Vagina (tissue), 2 donors: ENCODE measurements at regions not wholly inside any gene's neighbourhood (a gene's known extent, or its start where the extent isn't known, plus 50 kb on each side); places are given as distances from the start of the nearest gene placed in this dataset.

ENCODE experiments used
- DNase-seq, 2 donors: peaks; one replicate each; pipeline ENCODE4 v3.0.0-alpha.2; 2017; ENCODE audit errors: extremely low spot score in 2 of 2
- H3K27ac ChIP-seq: fragments of 200-600 bp; sonication (generic); one replicate; pipeline ENCODE4 v1.5.1; 2019
- H3K27me3 ChIP-seq: fragments of 200-600 bp; sonication (generic); one replicate; pipeline ENCODE4 v1.5.1; 2019
- H3K36me3 ChIP-seq, 2 donors: fragments of 200-600 bp; sonication (generic); one replicate each; pipeline ENCODE4 v1.5.1; 2017 to 2019
- H3K4me1 ChIP-seq: fragments of 200-600 bp; sonication (generic); one replicate; pipeline ENCODE4 v1.5.1; 2019
- H3K4me3 ChIP-seq, 2 donors: fragments of 200-600 bp; sonication (generic); 1 replicate in 1 of 2; 2 replicates in 1 of 2; pipeline ENCODE4 v1.5.1; 2016 to 2019
- H3K9me3 ChIP-seq: fragments of 200-600 bp; sonication (generic); one replicate; pipeline ENCODE4 v1.5.1; 2019
- CTCF ChIP-seq, 3 experiments: fragments of 450-650 bp in 2 of 3; fragments of 200-600 bp in 1 of 3; sonication (generic) in 1 of 3; IDR thresholded peaks; one replicate each; pipeline ENCODE4 v1.5.1; 2017 to 2019; ENCODE audit warnings: antibody characterized with exemption in 3 of 3, mild to moderate bottlenecking in 2 of 3, moderate library complexity in 2 of 3
- POLR2A ChIP-seq, 2 donors: fragments of 450-650 bp; IDR thresholded peaks; one replicate each; pipeline ENCODE4 v1.6.1; 2017; ENCODE audit warnings: antibody characterized with exemption in 2 of 2, mild to moderate bottlenecking in 2 of 2, moderate library complexity in 2 of 2
- POLR2AphosphoS5 ChIP-seq, 2 donors: sonication (generic); formaldehyde crosslinking; IDR thresholded peaks; one replicate each; pipeline ENCODE4 v1.9.0; 2017; ENCODE audit warnings: antibody characterized with exemption in 2 of 2, mild to moderate bottlenecking in 2 of 2, low read depth in 1 of 2; ENCODE audit not compliant: insufficient read depth in 1 of 2
- intact Hi-C: fragments of 100-400 bp; cut with DNase I; formaldehyde crosslinking; loops from one replicate; pipeline ENCODE4 v1.15.1; 2023

- TF ChIP-seq CTCF (IDR thresholded peaks at IDR 0.05) (no peak), POLR2AphosphoS5 (IDR thresholded peaks at IDR 0.05; ENCODE audit: insufficient read depth in 1 of 2, low read depth in 1 of 2) (no peak), POLR2A (IDR thresholded peaks at IDR 0.05) (no peak)
Observed at GRCh38 chr6:43964659-43965570, 162.3 kb downstream of the MRPL14 start.

GRCh38 chr6:43963877-43964658 is 163.2 kb downstream of the MRPL14 start:
- Histone ChIP-seq H3K27me3 (no peaks in the 10 kb centered on the region), H3K27ac (no peak overlapping the region), H3K4me1 (no peaks in the 10 kb centered on the region), H3K36me3 (no peaks in the 10 kb centered on the region), H3K9me3 (no peaks in the 10 kb centered on the region), H3K4me3 (no peak overlapping the region)
- TF ChIP-seq POLR2A (IDR thresholded peaks at IDR 0.05) (no peak), POLR2AphosphoS5 (IDR thresholded peaks at IDR 0.05; ENCODE audit: insufficient read depth in 1 of 2, low read depth in 1 of 2) (no peak), CTCF (IDR thresholded peaks at IDR 0.05) (no peak)
- DNase-seq = peak in 1 of 2 donors; percentile 37
- intact Hi-C loops = no loop called here

More at GRCh38 chr6:43964659-43965570, 162.3 kb downstream of the MRPL14 start:
- Histone ChIP-seq H3K36me3 (no peaks in the 10 kb centered on the region), H3K27ac (no peak overlapping the region), H3K27me3 (no peaks in the 10 kb centered on the region), H3K9me3 (no peaks in the 10 kb centered on the region), H3K4me3 (no peak overlapping the region), H3K4me1 (no peaks in the 10 kb centered on the region)
- peak; percentile 70 to 94 for DNase-seq
- intact Hi-C loops = no loop called here

- H3K9me3 ChIP-seq = no peaks in the 10 kb centered on the region
- TF ChIP-seq POLR2AphosphoS5 (IDR thresholded peaks at IDR 0.05; ENCODE audit: insufficient read depth in 1 of 2, low read depth in 1 of 2) = no peak
- no peak for TF ChIP-seq CTCF (IDR thresholded peaks at IDR 0.05)
- no peak for TF ChIP-seq POLR2A (IDR thresholded peaks at IDR 0.05)
- no peak overlapping the region for H3K4me3 ChIP-seq
- DNase-seq = peak in 1 of 2 donors; percentile 19
- H3K27ac ChIP-seq = no peak overlapping the region
- no peaks in the 10 kb centered on the region for H3K4me1 ChIP-seq
- H3K36me3 ChIP-seq = no peaks in the 10 kb centered on the region
- no peaks in the 10 kb centered on the region for H3K27me3 ChIP-seq
- intact Hi-C loops = no loop called here
Observed at GRCh38 chr6:43963203-43963602, 164.0 kb downstream of the MRPL14 start.

GRCh38 chr6:43962458-43962857 is 164.8 kb downstream of the MRPL14 start:
- H3K27ac ChIP-seq = no peak overlapping the region
- H3K36me3 ChIP-seq = no peaks in the 10 kb centered on the region
- TF ChIP-seq POLR2AphosphoS5 (IDR thresholded peaks at IDR 0.05; ENCODE audit: insufficient read depth in 1 of 2, low read depth in 1 of 2) (no peak), POLR2A (IDR thresholded peaks at IDR 0.05) (no peak), CTCF (IDR thresholded peaks at IDR 0.05) (no peak)
- H3K9me3 ChIP-seq = no peaks in the 10 kb centered on the region
- intact Hi-C loops = no loop called here
- no peak overlapping the region for H3K4me3 ChIP-seq
- H3K4me1 ChIP-seq = no peaks in the 10 kb centered on the region
- DNase-seq = no peak
- no peaks in the 10 kb centered on the region for H3K27me3 ChIP-seq
